ENCODE measurements at regions not wholly inside any gene's neighbourhood (a gene's known extent, or its start where the extent isn't known, plus 50 kb on each side); places are given as distances from the start of the nearest gene placed in this dataset.

DNA sequence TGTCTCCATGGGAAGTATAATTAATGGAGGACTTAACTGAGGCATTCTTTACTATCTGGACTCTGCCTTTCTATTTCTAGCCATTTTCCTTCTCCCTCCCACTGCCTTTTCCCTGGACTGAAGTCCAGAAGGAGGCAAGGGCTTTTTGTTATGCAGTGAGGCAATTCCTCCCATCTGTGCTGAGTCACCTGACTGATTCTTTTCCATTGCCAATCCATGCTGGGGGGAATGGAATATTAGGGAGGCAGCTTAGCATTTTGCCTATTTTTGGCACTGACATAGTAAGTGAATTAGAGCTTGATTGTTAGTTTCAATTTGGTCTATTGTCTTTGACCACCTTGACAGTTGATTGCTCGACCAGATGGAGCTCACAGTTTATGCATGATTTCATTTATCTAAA lies 1000.6 kb upstream of the PRMT6 start:
- no peak overlapping the region for H3T11ph ChIP-seq (ENCODE audit: low read length)
- H3K4me1 ChIP-seq (ENCODE audit: insufficient read depth, low read length), result no peaks in the 10 kb centered on the region; the same call in 1 of the 2 replicates
- H3K18ac ChIP-seq (ENCODE audit: insufficient read length, low read depth, low read length), result no peak overlapping the region
- no peaks in the 10 kb centered on the region for H3K23me2 ChIP-seq (ENCODE audit: insufficient read length, low read depth, low read length, poor library complexity, severe bottlenecking)
- H3K4ac ChIP-seq (ENCODE audit: low read depth, low read length), result no peak overlapping the region
- no peak overlapping the region for H3K23ac ChIP-seq (ENCODE audit: insufficient read length, low read depth, low read length)
- no peaks in the 10 kb centered on the region for H3K36me3 Mint-ChIP-seq (ENCODE audit: insufficient read depth in 1 of 3, low read depth in 3 of 3)
- no peaks in the 10 kb centered on the region for H3K9me3 ChIP-seq (ENCODE audit: control insufficient read depth, low read depth, low read length)
- no peak overlapping the region for H3K56ac ChIP-seq (ENCODE audit: insufficient read length, low read depth, low read length)
- no peaks in the 10 kb centered on the region for H3K79me1 ChIP-seq (ENCODE audit: insufficient read depth, low read depth, low read length, poor library complexity, severe bottlenecking)
- H3K27me3 Mint-ChIP-seq (ENCODE audit: low read depth), result no peaks in the 10 kb centered on the region
- no CpG with 5 or more reads among the region's 1 CpG for WGBS (ENCODE audit: extremely low coverage, insufficient read length, low lambda C conversion rate)
- H3K9ac ChIP-seq (ENCODE audit: extremely low read depth, insufficient read length, low read length), result no peak overlapping the region
- no peak overlapping the region for H2BK15ac ChIP-seq (ENCODE audit: low read depth, low read length)
- no peaks in the 10 kb centered on the region for H3K9me3 Mint-ChIP-seq
- H3K27me3 ChIP-seq (ENCODE audit: insufficient read depth, low read length), result no peaks in the 10 kb centered on the region
- H3K4me2 ChIP-seq (ENCODE audit: insufficient read depth, insufficient read length, low read length), result no peak overlapping the region
- H4K91ac ChIP-seq (ENCODE audit: insufficient read length, low read depth, low read length), result no peak overlapping the region
- peaks cover 0 to 8% of the 10 kb centered on the region in 2 experiments; a peak in 2 of 4 replicates for H3K4me1 Mint-ChIP-seq
- no peak overlapping the region for H4K5ac ChIP-seq (ENCODE audit: insufficient read length, low read depth, low read length)
- H3K14ac ChIP-seq (ENCODE audit: insufficient read depth, low read length), result no peak overlapping the region
- H4K8ac ChIP-seq (replicated peaks; ENCODE audit: insufficient read length, low read depth, low read length), result no peak overlapping the region
- TF ChIP-seq, protein P1, sequence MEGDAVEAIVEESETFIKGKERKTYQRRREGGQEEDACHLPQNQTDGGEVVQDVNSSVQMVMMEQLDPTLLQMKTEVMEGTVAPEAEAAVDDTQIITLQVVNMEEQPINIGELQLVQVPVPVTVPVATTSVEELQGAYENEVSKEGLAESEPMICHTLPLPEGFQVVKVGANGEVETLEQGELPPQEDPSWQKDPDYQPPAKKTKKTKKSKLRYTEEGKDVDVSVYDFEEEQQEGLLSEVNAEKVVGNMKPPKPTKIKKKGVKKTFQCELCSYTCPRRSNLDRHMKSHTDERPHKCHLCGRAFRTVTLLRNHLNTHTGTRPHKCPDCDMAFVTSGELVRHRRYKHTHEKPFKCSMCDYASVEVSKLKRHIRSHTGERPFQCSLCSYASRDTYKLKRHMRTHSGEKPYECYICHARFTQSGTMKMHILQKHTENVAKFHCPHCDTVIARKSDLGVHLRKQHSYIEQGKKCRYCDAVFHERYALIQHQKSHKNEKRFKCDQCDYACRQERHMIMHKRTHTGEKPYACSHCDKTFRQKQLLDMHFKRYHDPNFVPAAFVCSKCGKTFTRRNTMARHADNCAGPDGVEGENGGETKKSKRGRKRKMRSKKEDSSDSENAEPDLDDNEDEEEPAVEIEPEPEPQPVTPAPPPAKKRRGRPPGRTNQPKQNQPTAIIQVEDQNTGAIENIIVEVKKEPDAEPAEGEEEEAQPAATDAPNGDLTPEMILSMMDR (conservative IDR thresholded peaks at IDR 0.05), result no peak
- H3K4me3 Mint-ChIP-seq, result no peak overlapping the region
- no peak overlapping the region for H3K27ac ChIP-seq (ENCODE audit: insufficient read length, low read depth, low read length)
- peak overlapping the region in 1 of 3 experiments; percentile 59; a peak in 2 of 7 replicates for H3K27ac Mint-ChIP-seq
- no peaks in the 10 kb centered on the region for H3K79me2 ChIP-seq (ENCODE audit: insufficient read depth, low read length)
- no peak overlapping the region for H2BK120ac ChIP-seq (ENCODE audit: low read depth, low read length, poor library complexity, severe bottlenecking)
- H2BK12ac ChIP-seq (ENCODE audit: insufficient read length, low read depth, low read length), result no peak overlapping the region
- H4K20me1 ChIP-seq (ENCODE audit: control insufficient read depth, insufficient read depth, insufficient read length), result no peaks in the 10 kb centered on the region
- no peak overlapping the region for H2AFZ ChIP-seq (ENCODE audit: low read length)
- H2AK5ac ChIP-seq (ENCODE audit: insufficient read length, low read length), result no peak overlapping the region
- H2BK20ac ChIP-seq (ENCODE audit: low read depth, low read length, poor library complexity, severe bottlenecking), result no peak overlapping the region
- DNase-seq, result no peak
- no peak overlapping the region for H2BK5ac ChIP-seq (ENCODE audit: insufficient read length, low read length)

Measured in H9 (cell line).